DOHH2 (cell line): ENCODE measurements at regions not wholly inside any gene's neighbourhood (a gene's known extent, or its start where the extent isn't known, plus 50 kb on each side); places are given as distances from the start of the nearest gene placed in this dataset.
A peak's percentile ranks its signal among the peaks of the same experiment; 100 is the strongest.

Experiments
- H3F3A ChIP-seq: fragments of 200-600 bp; sonication (generic), shearing (Covaris generic); 2 replicates; pipeline ENCODE4 v1.6.0; 2016; ENCODE audit warnings: antibody characterized with exemption, mild to moderate bottlenecking; ENCODE audit not compliant: control insufficient read depth, insufficient read depth
- H3K27ac ChIP-seq: fragments of 200-600 bp; sonication (generic); 2 replicates; pipeline ENCODE4 v1.5.1; 2014; ENCODE audit warnings: low read depth, mild to moderate bottlenecking, low read length, moderate library complexity
- H3K27me3 ChIP-seq: fragments of 200-600 bp; sonication (generic); 2 replicates; pipeline ENCODE4 v1.6.1; 2014; ENCODE audit warnings: mild to moderate bottlenecking, low read length, mixed read lengths; ENCODE audit not compliant: control insufficient read depth
- H3K36me3 ChIP-seq: fragments of 200-600 bp; sonication (generic); 2 replicates; pipeline ENCODE4 v1.6.1; 2014; ENCODE audit warnings: mild to moderate bottlenecking, low read length, moderate library complexity, mixed read lengths; ENCODE audit not compliant: control insufficient read depth
- H3K4me1 ChIP-seq: fragments of 200-600 bp; sonication (generic); 2 replicates; pipeline ENCODE4 v1.6.1; 2014; ENCODE audit warnings: mild to moderate bottlenecking, low read length, mixed read lengths; ENCODE audit not compliant: control insufficient read depth
- H3K4me2 ChIP-seq: fragments of 200-600 bp; sonication (generic); 2 replicates; pipeline ENCODE4 v1.6.0; 2014; ENCODE audit warnings: mild to moderate bottlenecking, low read length, moderate library complexity
- H3K4me3 ChIP-seq: fragments of 200-600 bp; sonication (generic); 2 replicates; pipeline ENCODE4 v1.5.1; 2014; ENCODE audit warnings: mild to moderate bottlenecking, low read length, mixed read lengths
- H3K79me2 ChIP-seq: fragments of 200-600 bp; sonication (generic); 2 replicates; pipeline ENCODE4 v1.6.1; 2014; ENCODE audit warnings: mild to moderate bottlenecking, low read length, mixed read lengths; ENCODE audit not compliant: control insufficient read depth
- H3K9me2 ChIP-seq: fragments of 200-600 bp; sonication (generic); replicated peaks from 2 replicates; pipeline ENCODE4 v1.6.1; 2014; ENCODE audit warnings: mild to moderate bottlenecking, low read length, mixed read lengths; ENCODE audit not compliant: control insufficient read depth
- H3K9me3 ChIP-seq: fragments of 200-600 bp; sonication (generic); 2 replicates; pipeline ENCODE4 v1.6.1; 2014; ENCODE audit warnings: antibody characterized with exemption, low read length, mixed read lengths; ENCODE audit not compliant: control insufficient read depth, insufficient read depth
- H4K20me1 ChIP-seq: fragments of 200-600 bp; sonication (generic); 2 replicates; pipeline ENCODE4 v1.6.0; 2014; ENCODE audit warnings: low read depth, mild to moderate bottlenecking, antibody characterized with exemption, low read length, moderate library complexity; ENCODE audit not compliant: control insufficient read depth, insufficient read depth
- CTCF ChIP-seq: fragments of 200-600 bp; sonication (generic); IDR thresholded peaks from one replicate; pipeline ENCODE4 v1.5.1; 2014; ENCODE audit warnings: antibody characterized with exemption, mild to moderate bottlenecking, low read depth, low read length; ENCODE audit not compliant: poor library complexity, severe bottlenecking
- EZH2phosphoT487 ChIP-seq: fragments of 200-600 bp; sonication (generic); IDR thresholded peaks from 2 replicates; pipeline ENCODE4 v1.6.1; 2017; ENCODE audit warnings: borderline replicate concordance, mild to moderate bottlenecking, antibody characterized with exemption, low read length, moderate library complexity, mixed read lengths

- H4K20me1 ChIP-seq, result no peaks in the 10 kb centered on the region
Measured at GRCh38 chr11:110779108-110779507, 66.9 kb upstream of the ARHGAP20 start.

GRCh38 chr11:110778343-110778742 lies 66.1 kb upstream of the ARHGAP20 start:
- Histone ChIP-seq H3K9me2 (no peaks in the 10 kb centered on the region; the same call in 1 of the 2 replicates), H3K27me3 (no peaks in the 10 kb centered on the region), H3K79me2 (no peaks in the 10 kb centered on the region), H3K36me3 (no peaks in the 10 kb centered on the region), H3F3A (no peaks in the 10 kb centered on the region), H4K20me1 (no peaks in the 10 kb centered on the region), H3K27ac (peak overlapping the region; percentile 5), H3K4me1 (peaks cover 32% of the 10 kb centered on the region), H3K9me3 (no peaks in the 10 kb centered on the region), H3K4me2 (peak overlapping the region; percentile 36), H3K4me3 (peak overlapping the region; percentile 5; the same call in 1 of the 2 replicates)
- TF ChIP-seq EZH2phosphoT487, result no peak
- no peak for TF ChIP-seq CTCF

More at GRCh38 chr11:110779108-110779507, 66.9 kb upstream of the ARHGAP20 start:
- no peaks in the 10 kb centered on the region for H3K79me2 ChIP-seq
- peaks cover 27% of the 10 kb centered on the region for H3K4me1 ChIP-seq
- no peaks in the 10 kb centered on the region; the same call in 1 of the 2 replicates for H3K9me2 ChIP-seq
- no peak for TF ChIP-seq EZH2phosphoT487
- no peak for TF ChIP-seq CTCF
- H3K36me3 ChIP-seq, result no peaks in the 10 kb centered on the region
- no peak overlapping the region for H3K27ac ChIP-seq
- H3K27me3 ChIP-seq, result no peaks in the 10 kb centered on the region
- no peaks in the 10 kb centered on the region for H3K9me3 ChIP-seq
- H3F3A ChIP-seq, result no peaks in the 10 kb centered on the region
- no peak overlapping the region for H3K4me2 ChIP-seq
- H3K4me3 ChIP-seq, result no peak overlapping the region

GRCh38 chr11:110777775-110778174 lies 65.5 kb upstream of the ARHGAP20 start:
- Histone ChIP-seq H3K9me2 (no peaks in the 10 kb centered on the region; the same call in 1 of the 2 replicates), H3K27me3 (no peaks in the 10 kb centered on the region), H3K4me1 (peaks cover 36% of the 10 kb centered on the region), H3K27ac (peak overlapping the region; percentile 5; the same call in 1 of the 2 replicates), H4K20me1 (no peaks in the 10 kb centered on the region), H3K9me3 (no peaks in the 10 kb centered on the region), H3K4me3 (peak overlapping the region; percentile 5; the same call in 1 of the 2 replicates), H3K4me2 (peak overlapping the region; percentile 36), H3K79me2 (no peaks in the 10 kb centered on the region), H3K36me3 (no peaks in the 10 kb centered on the region), H3F3A (no peaks in the 10 kb centered on the region)
- TF ChIP-seq CTCF, result no peak
- no peak for TF ChIP-seq EZH2phosphoT487

GRCh38 chr11:110776081-110776480 lies 63.8 kb upstream of the ARHGAP20 start:
- H3K27ac ChIP-seq, result no peak overlapping the region
- H3K27me3 ChIP-seq, result no peaks in the 10 kb centered on the region
- no peaks in the 10 kb centered on the region for H3K79me2 ChIP-seq
- H3K4me3 ChIP-seq, result no peak overlapping the region
- H3K4me2 ChIP-seq, result no peak overlapping the region
- H3K36me3 ChIP-seq, result no peaks in the 10 kb centered on the region
- TF ChIP-seq CTCF (no peak), EZH2phosphoT487 (no peak)
- peaks cover 36% of the 10 kb centered on the region for H3K4me1 ChIP-seq
- H3F3A ChIP-seq, result no peaks in the 10 kb centered on the region
- H3K9me2 ChIP-seq, result no peaks in the 10 kb centered on the region
- no peaks in the 10 kb centered on the region for H4K20me1 ChIP-seq
- H3K9me3 ChIP-seq, result no peaks in the 10 kb centered on the region
